ENCODE measurements at regions not wholly inside any gene's neighbourhood (a gene's known extent, or its start where the extent isn't known, plus 50 kb on each side); places are given as distances from the start of the nearest gene placed in this dataset.

DNA sequence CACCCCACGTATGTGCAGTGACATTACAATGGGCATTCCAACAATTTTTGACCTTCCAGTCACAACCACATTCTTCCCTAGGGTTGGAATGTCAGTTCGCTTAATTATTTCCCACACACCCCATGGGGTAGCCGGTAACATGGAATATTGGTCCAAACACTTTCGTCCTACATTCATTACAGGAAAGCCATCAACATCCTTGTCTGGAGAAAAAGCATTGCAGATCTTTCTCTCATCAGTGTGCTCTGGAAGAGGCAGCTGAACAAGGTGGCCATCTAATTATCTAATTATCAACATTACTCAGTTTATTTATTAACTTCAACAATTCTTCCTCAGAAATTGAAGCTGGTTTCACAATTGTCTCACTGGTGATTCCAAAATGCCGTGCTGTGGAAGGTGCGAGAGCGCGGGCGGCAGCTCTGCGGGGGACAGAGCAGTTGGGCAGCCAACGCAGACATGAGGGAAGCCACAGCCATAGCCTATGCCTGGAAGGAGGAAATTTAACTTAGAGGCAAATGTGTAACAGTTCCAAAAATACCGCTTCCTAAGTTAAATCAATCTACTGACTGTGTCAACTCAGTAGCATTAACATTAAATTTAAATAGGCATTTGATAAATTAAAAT, 1158.9 kb upstream of the EPHA6 start (continued):
- TF ChIP-seq, protein P1, sequence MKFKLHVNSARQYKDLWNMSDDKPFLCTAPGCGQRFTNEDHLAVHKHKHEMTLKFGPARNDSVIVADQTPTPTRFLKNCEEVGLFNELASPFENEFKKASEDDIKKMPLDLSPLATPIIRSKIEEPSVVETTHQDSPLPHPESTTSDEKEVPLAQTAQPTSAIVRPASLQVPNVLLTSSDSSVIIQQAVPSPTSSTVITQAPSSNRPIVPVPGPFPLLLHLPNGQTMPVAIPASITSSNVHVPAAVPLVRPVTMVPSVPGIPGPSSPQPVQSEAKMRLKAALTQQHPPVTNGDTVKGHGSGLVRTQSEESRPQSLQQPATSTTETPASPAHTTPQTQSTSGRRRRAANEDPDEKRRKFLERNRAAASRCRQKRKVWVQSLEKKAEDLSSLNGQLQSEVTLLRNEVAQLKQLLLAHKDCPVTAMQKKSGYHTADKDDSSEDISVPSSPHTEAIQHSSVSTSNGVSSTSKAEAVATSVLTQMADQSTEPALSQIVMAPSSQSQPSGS (CRISPR knock-in tag; IDR thresholded peaks at IDR 0.05; ENCODE audit: borderline replicate concordance, low read depth), result no peak
- TF ChIP-seq, protein P2, sequence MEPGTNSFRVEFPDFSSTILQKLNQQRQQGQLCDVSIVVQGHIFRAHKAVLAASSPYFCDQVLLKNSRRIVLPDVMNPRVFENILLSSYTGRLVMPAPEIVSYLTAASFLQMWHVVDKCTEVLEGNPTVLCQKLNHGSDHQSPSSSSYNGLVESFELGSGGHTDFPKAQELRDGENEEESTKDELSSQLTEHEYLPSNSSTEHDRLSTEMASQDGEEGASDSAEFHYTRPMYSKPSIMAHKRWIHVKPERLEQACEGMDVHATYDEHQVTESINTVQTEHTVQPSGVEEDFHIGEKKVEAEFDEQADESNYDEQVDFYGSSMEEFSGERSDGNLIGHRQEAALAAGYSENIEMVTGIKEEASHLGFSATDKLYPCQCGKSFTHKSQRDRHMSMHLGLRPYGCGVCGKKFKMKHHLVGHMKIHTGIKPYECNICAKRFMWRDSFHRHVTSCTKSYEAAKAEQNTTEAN (CRISPR knock-in tag; IDR thresholded peaks at IDR 0.05), result no peak
- no peak for TF ChIP-seq NFYB (CRISPR knock-in tag; conservative IDR thresholded peaks at IDR 0.05; ENCODE audit: low read depth)

DNA sequence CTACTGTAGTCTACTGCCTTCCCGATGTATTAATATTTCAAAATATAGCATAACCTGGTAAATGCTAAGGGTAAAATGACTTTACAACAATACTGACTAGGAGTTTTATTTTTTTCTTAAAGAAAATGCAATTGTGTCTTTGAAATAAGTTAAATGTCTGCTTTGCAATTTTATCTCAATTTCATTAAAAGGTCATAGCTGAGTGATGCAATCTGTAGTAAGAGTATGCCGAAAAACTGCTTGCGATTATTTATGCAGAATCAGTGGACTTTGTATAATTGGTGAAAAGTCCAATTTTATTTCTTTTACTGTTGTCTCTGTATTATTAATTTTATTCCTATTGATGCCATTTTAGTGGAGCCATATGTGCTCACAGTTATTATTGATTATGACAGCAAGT, 1143.6 kb upstream of the EPHA6 start:
- H3K27me3 Mint-ChIP-seq (ENCODE audit: low read depth), result no peaks in the 10 kb centered on the region
- no peaks in the 10 kb centered on the region for H3K36me3 Mint-ChIP-seq
- H3K4me3 Mint-ChIP-seq, result no peak overlapping the region
- no peaks in the 10 kb centered on the region for H3K4me1 Mint-ChIP-seq
- DNase-seq (ENCODE audit: low spot score) (no peak), ATAC-seq (no peak)
- H3K27ac Mint-ChIP-seq, result no peak overlapping the region
- H3K9me3 Mint-ChIP-seq, result no peaks in the 10 kb centered on the region
- ChIA-PET CTCF (no interaction called here), POLR2A (no interaction called here)
- no peak for TF ChIP-seq ZNF396 (CRISPR knock-in tag; IDR thresholded peaks at IDR 0.05; ENCODE audit: borderline replicate concordance)
- TF ChIP-seq, protein P3, sequence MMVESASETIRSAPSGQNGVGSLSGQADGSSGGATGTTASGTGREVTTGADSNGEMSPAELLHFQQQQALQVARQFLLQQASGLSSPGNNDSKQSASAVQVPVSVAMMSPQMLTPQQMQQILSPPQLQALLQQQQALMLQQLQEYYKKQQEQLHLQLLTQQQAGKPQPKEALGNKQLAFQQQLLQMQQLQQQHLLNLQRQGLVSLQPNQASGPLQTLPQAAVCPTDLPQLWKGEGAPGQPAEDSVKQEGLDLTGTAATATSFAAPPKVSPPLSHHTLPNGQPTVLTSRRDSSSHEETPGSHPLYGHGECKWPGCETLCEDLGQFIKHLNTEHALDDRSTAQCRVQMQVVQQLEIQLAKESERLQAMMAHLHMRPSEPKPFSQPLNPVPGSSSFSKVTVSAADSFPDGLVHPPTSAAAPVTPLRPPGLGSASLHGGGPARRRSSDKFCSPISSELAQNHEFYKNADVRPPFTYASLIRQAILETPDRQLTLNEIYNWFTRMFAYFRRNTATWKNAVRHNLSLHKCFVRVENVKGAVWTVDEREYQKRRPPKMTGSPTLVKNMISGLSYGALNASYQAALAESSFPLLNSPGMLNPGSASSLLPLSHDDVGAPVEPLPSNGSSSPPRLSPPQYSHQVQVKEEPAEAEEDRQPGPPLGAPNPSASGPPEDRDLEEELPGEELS (CRISPR knock-in tag; IDR thresholded peaks at IDR 0.05), result no peak
- TF ChIP-seq ZNF138 (CRISPR knock-in tag; conservative IDR thresholded peaks at IDR 0.05), result no peak
- TF ChIP-seq CREM (CRISPR knock-in tag; IDR thresholded peaks at IDR 0.05), result no peak
- TF ChIP-seq FOXK1 (CRISPR knock-in tag; IDR thresholded peaks at IDR 0.05), result no peak
- TF ChIP-seq ZNF219 (CRISPR knock-in tag; IDR thresholded peaks at IDR 0.05; ENCODE audit: borderline replicate concordance), result no peak
- no peak for TF ChIP-seq ZNF671 (CRISPR knock-in tag; IDR thresholded peaks at IDR 0.05)
- TF ChIP-seq, protein P4, sequence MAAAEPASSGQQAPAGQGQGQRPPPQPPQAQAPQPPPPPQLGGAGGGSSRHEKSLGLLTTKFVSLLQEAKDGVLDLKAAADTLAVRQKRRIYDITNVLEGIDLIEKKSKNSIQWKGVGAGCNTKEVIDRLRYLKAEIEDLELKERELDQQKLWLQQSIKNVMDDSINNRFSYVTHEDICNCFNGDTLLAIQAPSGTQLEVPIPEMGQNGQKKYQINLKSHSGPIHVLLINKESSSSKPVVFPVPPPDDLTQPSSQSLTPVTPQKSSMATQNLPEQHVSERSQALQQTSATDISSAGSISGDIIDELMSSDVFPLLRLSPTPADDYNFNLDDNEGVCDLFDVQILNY (CRISPR knock-in tag; IDR thresholded peaks at IDR 0.05), result no peak
- TF ChIP-seq, protein P1 (CRISPR knock-in tag; IDR thresholded peaks at IDR 0.05; ENCODE audit: borderline replicate concordance, low read depth), result no peak
- no peak for TF ChIP-seq ZNF121 (CRISPR knock-in tag; IDR thresholded peaks at IDR 0.05)
- TF ChIP-seq, protein P5, sequence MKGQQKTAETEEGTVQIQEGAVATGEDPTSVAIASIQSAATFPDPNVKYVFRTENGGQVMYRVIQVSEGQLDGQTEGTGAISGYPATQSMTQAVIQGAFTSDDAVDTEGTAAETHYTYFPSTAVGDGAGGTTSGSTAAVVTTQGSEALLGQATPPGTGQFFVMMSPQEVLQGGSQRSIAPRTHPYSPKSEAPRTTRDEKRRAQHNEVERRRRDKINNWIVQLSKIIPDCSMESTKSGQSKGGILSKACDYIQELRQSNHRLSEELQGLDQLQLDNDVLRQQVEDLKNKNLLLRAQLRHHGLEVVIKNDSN (CRISPR knock-in tag; IDR thresholded peaks at IDR 0.05), result no peak
- TF ChIP-seq RELA (CRISPR knock-in tag; IDR thresholded peaks at IDR 0.05; ENCODE audit: borderline replicate concordance), result no peak
- TF ChIP-seq, protein P6, sequence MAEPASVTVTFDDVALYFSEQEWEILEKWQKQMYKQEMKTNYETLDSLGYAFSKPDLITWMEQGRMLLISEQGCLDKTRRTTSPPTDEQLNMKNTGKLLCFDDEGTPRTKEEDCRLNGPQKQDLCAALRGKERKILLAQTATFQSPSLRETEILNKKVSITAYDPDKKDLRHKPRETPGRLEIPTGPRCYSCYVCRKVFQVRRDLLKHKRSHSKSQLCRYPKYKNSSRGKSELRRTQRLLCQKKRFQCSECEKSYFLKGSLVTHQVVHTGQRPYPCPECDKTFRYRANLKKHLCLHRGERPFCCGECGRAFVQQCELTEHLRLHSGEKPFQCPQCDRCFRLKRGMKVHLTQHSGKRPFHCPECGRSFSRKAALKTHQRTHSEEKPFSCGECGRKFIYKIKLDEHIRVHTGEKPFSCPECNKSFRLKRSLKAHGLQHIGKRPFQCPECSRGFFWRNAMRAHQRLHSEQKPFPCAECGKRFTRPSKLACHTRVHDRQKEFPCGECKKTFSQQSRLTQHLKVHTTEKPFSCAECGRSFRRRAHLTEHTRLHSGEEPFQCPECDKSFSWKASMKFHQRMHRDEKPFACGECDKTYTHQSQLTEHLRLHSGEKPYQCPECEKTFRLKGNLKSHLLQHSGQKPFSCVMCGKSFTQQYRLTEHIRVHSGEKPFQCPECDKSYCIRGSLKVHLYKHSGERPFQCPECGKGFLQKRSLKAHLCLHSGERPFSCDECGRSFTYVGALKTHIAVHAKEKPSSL (CRISPR knock-in tag; conservative IDR thresholded peaks at IDR 0.05), result no peak
- no peak for TF ChIP-seq NFATC4 (CRISPR knock-in tag; IDR thresholded peaks at IDR 0.05)
- TF ChIP-seq GRHL2 (CRISPR knock-in tag; IDR thresholded peaks at IDR 0.05; ENCODE audit: insufficient replicate concordance, severe bottlenecking), result no peak
- TF ChIP-seq GTF2I (CRISPR knock-in tag; conservative IDR thresholded peaks at IDR 0.05), result no peak
- TF ChIP-seq, protein P7, sequence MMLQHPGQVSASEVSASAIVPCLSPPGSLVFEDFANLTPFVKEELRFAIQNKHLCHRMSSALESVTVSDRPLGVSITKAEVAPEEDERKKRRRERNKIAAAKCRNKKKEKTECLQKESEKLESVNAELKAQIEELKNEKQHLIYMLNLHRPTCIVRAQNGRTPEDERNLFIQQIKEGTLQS (CRISPR knock-in tag; conservative IDR thresholded peaks at IDR 0.05), result no peak
- TF ChIP-seq, protein P2 (CRISPR knock-in tag; IDR thresholded peaks at IDR 0.05), result no peak

Measured in WTC11 (cell line).